Trophoblast cell (in vitro differentiated cells and primary cell): ENCODE measurements at regions not wholly inside any gene's neighbourhood (a gene's known extent, or its start where the extent isn't known, plus 50 kb on each side); places are given as distances from the start of the nearest gene placed in this dataset.

ENCODE experiments used
- DNase-seq, 2 donors: peaks; one replicate each; pipeline ENCODE4 v3.0.0-alpha.2; 2016
- H2AFZ ChIP-seq: 2 replicates; pipeline ENCODE4 v1.6.1; 2013; ENCODE audit warnings: low read length, moderate library complexity, mild to moderate bottlenecking; ENCODE audit not compliant: insufficient read depth, poor library complexity
- H2AK5ac ChIP-seq: 2 replicates; pipeline ENCODE4 v1.6.1; 2013; ENCODE audit warnings: mild to moderate bottlenecking, low read length
- H2BK120ac ChIP-seq: 2 replicates; pipeline ENCODE4 v1.6.1; 2013; ENCODE audit warnings: low read length, mild to moderate bottlenecking, moderate library complexity; ENCODE audit not compliant: insufficient read depth, poor library complexity
- H2BK12ac ChIP-seq: 2 replicates; pipeline ENCODE4 v1.6.1; 2013; ENCODE audit warnings: mild to moderate bottlenecking, low read length, moderate library complexity
- H2BK5ac ChIP-seq: 2 replicates; pipeline ENCODE4 v1.6.1; 2013; ENCODE audit warnings: low read length, low read depth, moderate library complexity, mild to moderate bottlenecking; ENCODE audit not compliant: poor library complexity
- H3K14ac ChIP-seq: 2 replicates; pipeline ENCODE4 v1.6.1; 2013; ENCODE audit warnings: mild to moderate bottlenecking, low read length
- H3K18ac ChIP-seq: 2 replicates; pipeline ENCODE4 v1.6.1; 2013; ENCODE audit warnings: mild to moderate bottlenecking, low read length
- H3K23ac ChIP-seq: 2 replicates; pipeline ENCODE4 v1.6.1; 2013; ENCODE audit warnings: low read length
- H3K27ac ChIP-seq: 2 replicates; pipeline ENCODE4 v1.5.1; 2013; ENCODE audit warnings: low read depth, mild to moderate bottlenecking, inconsistent platforms, low read length, moderate library complexity
- H3K27me3 ChIP-seq: 2 replicates; pipeline ENCODE4 v1.6.1; 2013; ENCODE audit warnings: inconsistent platforms, mild to moderate bottlenecking, low read length, moderate library complexity; ENCODE audit not compliant: insufficient read depth
- H3K36me3 ChIP-seq, 2 experiments: 1 replicate in 1 of 2; 2 replicates in 1 of 2; pipeline ENCODE4 v1.6.1; 2013; ENCODE audit warnings: low read length in 2 of 2, mild to moderate bottlenecking in 2 of 2, moderate library complexity in 1 of 2; ENCODE audit not compliant: insufficient read depth in 2 of 2, control insufficient read depth in 1 of 2
- H3K4ac ChIP-seq: 2 replicates; pipeline ENCODE4 v1.6.1; 2013; ENCODE audit warnings: low read depth, mild to moderate bottlenecking, low read length, moderate library complexity
- H3K4me1 ChIP-seq, 2 experiments: 1 replicate in 1 of 2; 2 replicates in 1 of 2; pipeline ENCODE4 v1.6.1; 2013; ENCODE audit warnings: low read length in 2 of 2, mild to moderate bottlenecking in 2 of 2, moderate library complexity in 1 of 2; ENCODE audit not compliant: insufficient read depth in 2 of 2, control insufficient read depth in 1 of 2
- H3K4me2 ChIP-seq: 2 replicates; pipeline ENCODE4 v1.6.1; 2013; ENCODE audit warnings: inconsistent platforms, mild to moderate bottlenecking, low read length, moderate library complexity
- H3K4me3 ChIP-seq: 2 replicates; pipeline ENCODE4 v1.5.1; 2013; ENCODE audit warnings: mild to moderate bottlenecking, low read depth, low read length, inconsistent platforms
- H3K79me1 ChIP-seq: one replicate; pipeline ENCODE4 v1.6.1; 2013; ENCODE audit warnings: low read length
- H3K79me2 ChIP-seq: 2 replicates; pipeline ENCODE4 v1.6.1; 2013; ENCODE audit warnings: low read length, mild to moderate bottlenecking; ENCODE audit not compliant: control insufficient read depth, insufficient read depth, poor library complexity
- H3K9ac ChIP-seq: 2 replicates; pipeline ENCODE4 v1.6.1; 2013; ENCODE audit warnings: mild to moderate bottlenecking, low read length
- H3K9me3 ChIP-seq: 2 replicates; pipeline ENCODE4 v1.6.1; 2013; ENCODE audit warnings: low read depth, mild to moderate bottlenecking, control low read depth, inconsistent platforms, low read length; ENCODE audit not compliant: insufficient read depth
- H4K12ac ChIP-seq: 2 replicates; pipeline ENCODE4 v1.6.1; 2013; ENCODE audit warnings: low read depth, mild to moderate bottlenecking, low read length, moderate library complexity
- H4K8ac ChIP-seq: 2 replicates; pipeline ENCODE4 v1.6.1; 2013; ENCODE audit warnings: low read depth, mild to moderate bottlenecking, low read length, moderate library complexity
- H4K91ac ChIP-seq: one replicate; pipeline ENCODE4 v1.6.1; 2013; ENCODE audit warnings: low read depth, mild to moderate bottlenecking, low read length, moderate library complexity
- WGBS: extraction: QIAGEN DNeasy Blood & Tissue Kit; methylation state at CpG from one replicate; pipeline ENCODE4 v1.1.7; 2013; ENCODE audit warnings: missing lambda C conversion rate; ENCODE audit not compliant: insufficient read length, insufficient coverage; ENCODE audit errors: extremely low coverage; 5-methylcytosine and 5-hydroxymethylcytosine counted together

GRCh38 chr18:76764291-76764901, 58.0 kb upstream of the ZNF236 start:
- no peak overlapping the region for H2AFZ ChIP-seq

GRCh38 chr18:76759056-76759455, 63.3 kb upstream of the ZNF236 start:
- no peaks in the 10 kb centered on the region for H3K79me1 ChIP-seq
- H2BK5ac ChIP-seq: no peak overlapping the region
- H2AK5ac ChIP-seq: no peak overlapping the region
- H3K4me1 ChIP-seq: no peaks in the 10 kb centered on the region
- H4K12ac ChIP-seq: no peak overlapping the region
- no peak overlapping the region for H3K4ac ChIP-seq
- no peak overlapping the region for H2BK120ac ChIP-seq
- H2AFZ ChIP-seq: no peak overlapping the region
- no peak overlapping the region for H3K23ac ChIP-seq
- H3K79me2 ChIP-seq: no peaks in the 10 kb centered on the region
- no peaks in the 10 kb centered on the region for H3K9me3 ChIP-seq
- H3K4me3 ChIP-seq: no peak overlapping the region
- H3K27ac ChIP-seq: no peak overlapping the region
- H4K91ac ChIP-seq: no peak overlapping the region
- no peak for DNase-seq
- H3K18ac ChIP-seq: no peak overlapping the region
- H3K36me3 ChIP-seq: no peaks in the 10 kb centered on the region
- H4K8ac ChIP-seq: no peak overlapping the region
- no CpG with 5 or more reads among the region's 24 CpGs for WGBS
- H3K27me3 ChIP-seq: no peaks in the 10 kb centered on the region
- H2BK12ac ChIP-seq: no peak overlapping the region
- H3K14ac ChIP-seq: no peak overlapping the region
- no peak overlapping the region for H3K9ac ChIP-seq
- H3K4me2 ChIP-seq: no peak overlapping the region

More at GRCh38 chr18:76764291-76764901, 58.0 kb upstream of the ZNF236 start:
- no peaks in the 10 kb centered on the region for H3K36me3 ChIP-seq
- no peak overlapping the region for H2BK12ac ChIP-seq
- H3K9ac ChIP-seq: no peak overlapping the region
- H3K23ac ChIP-seq: no peak overlapping the region
- H3K18ac ChIP-seq: no peak overlapping the region
- no peak overlapping the region for H2BK120ac ChIP-seq
- H4K91ac ChIP-seq: no peak overlapping the region
- no peak overlapping the region for H3K4me3 ChIP-seq
- H3K14ac ChIP-seq: no peak overlapping the region
- H3K4me1 ChIP-seq: no peaks in the 10 kb centered on the region
- no peak overlapping the region for H2AK5ac ChIP-seq
- no peak overlapping the region for H4K12ac ChIP-seq
- DNase-seq: no peak
- no peak overlapping the region for H2BK5ac ChIP-seq
- H3K79me1 ChIP-seq: no peaks in the 10 kb centered on the region
- H3K4me2 ChIP-seq: no peak overlapping the region
- H3K4ac ChIP-seq: no peak overlapping the region
- no peaks in the 10 kb centered on the region for H3K79me2 ChIP-seq
- no peaks in the 10 kb centered on the region for H3K9me3 ChIP-seq
- H3K27ac ChIP-seq: no peak overlapping the region
- H4K8ac ChIP-seq: no peak overlapping the region
- WGBS: no CpG with 5 or more reads among the region's 10 CpGs
- H3K27me3 ChIP-seq: no peaks in the 10 kb centered on the region

GRCh38 chr18:76757925-76758324, 64.4 kb upstream of the ZNF236 start:
- Histone ChIP-seq H4K8ac (no peak overlapping the region), H2BK120ac (no peak overlapping the region), H3K14ac (no peak overlapping the region), H3K18ac (no peak overlapping the region), H3K9ac (no peak overlapping the region), H2AK5ac (no peak overlapping the region), H2BK12ac (no peak overlapping the region), H3K9me3 (no peaks in the 10 kb centered on the region), H3K23ac (no peak overlapping the region), H3K36me3 (no peaks in the 10 kb centered on the region), H3K79me1 (no peaks in the 10 kb centered on the region), H4K91ac (no peak overlapping the region), H3K4me1 (no peaks in the 10 kb centered on the region), H3K4me2 (no peak overlapping the region), H3K4ac (no peak overlapping the region), H4K12ac (no peak overlapping the region), H2BK5ac (no peak overlapping the region), H3K27ac (no peak overlapping the region), H3K27me3 (no peaks in the 10 kb centered on the region), H2AFZ (no peak overlapping the region), H3K79me2 (no peaks in the 10 kb centered on the region), H3K4me3 (peak overlapping the region; percentile 49)
- WGBS: no CpG with 5 or more reads among the region's 15 CpGs
- DNase-seq: no peak

- Histone ChIP-seq H3K27me3 (no peaks in the 10 kb centered on the region), H3K23ac (no peak overlapping the region), H3K4me3 (no peak overlapping the region), H2BK5ac (no peak overlapping the region), H2BK120ac (no peak overlapping the region), H3K79me2 (no peaks in the 10 kb centered on the region), H3K14ac (no peak overlapping the region), H3K79me1 (no peaks in the 10 kb centered on the region), H3K4ac (no peak overlapping the region), H4K12ac (no peak overlapping the region), H3K18ac (no peak overlapping the region), H3K36me3 (no peaks in the 10 kb centered on the region), H4K8ac (no peak overlapping the region), H2BK12ac (no peak overlapping the region), H2AK5ac (no peak overlapping the region), H2AFZ (no peak overlapping the region), H3K9ac (no peak overlapping the region), H3K4me2 (no peak overlapping the region), H3K4me1 (no peaks in the 10 kb centered on the region), H3K9me3 (no peaks in the 10 kb centered on the region), H3K27ac (no peak overlapping the region), H4K91ac (no peak overlapping the region)
- DNase-seq: no peak
- no CpG with 5 or more reads among the region's 15 CpGs for WGBS
Measured at GRCh38 chr18:76757335-76757734, 65.0 kb upstream of the ZNF236 start.
